ENCODE measurements at regions not wholly inside any gene's neighbourhood (a gene's known extent, or its start where the extent isn't known, plus 50 kb on each side); places are given as distances from the start of the nearest gene placed in this dataset.

- no peak overlapping the region for H3K27ac ChIP-seq (ENCODE audit: low read depth in 1 of 2, low read length in 1 of 2)
- peaks cover 0 to 16% (median 5%) of the 10 kb centered on the region in 4 donors for H3K9me3 ChIP-seq (ENCODE audit: control insufficient read depth in 4 of 4, insufficient read depth in 3 of 4, low read length in 3 of 4)
These were observed 474.2 kb upstream of the GRID2 start for GRCh38 chr4:91829531-91829930.

DNA sequence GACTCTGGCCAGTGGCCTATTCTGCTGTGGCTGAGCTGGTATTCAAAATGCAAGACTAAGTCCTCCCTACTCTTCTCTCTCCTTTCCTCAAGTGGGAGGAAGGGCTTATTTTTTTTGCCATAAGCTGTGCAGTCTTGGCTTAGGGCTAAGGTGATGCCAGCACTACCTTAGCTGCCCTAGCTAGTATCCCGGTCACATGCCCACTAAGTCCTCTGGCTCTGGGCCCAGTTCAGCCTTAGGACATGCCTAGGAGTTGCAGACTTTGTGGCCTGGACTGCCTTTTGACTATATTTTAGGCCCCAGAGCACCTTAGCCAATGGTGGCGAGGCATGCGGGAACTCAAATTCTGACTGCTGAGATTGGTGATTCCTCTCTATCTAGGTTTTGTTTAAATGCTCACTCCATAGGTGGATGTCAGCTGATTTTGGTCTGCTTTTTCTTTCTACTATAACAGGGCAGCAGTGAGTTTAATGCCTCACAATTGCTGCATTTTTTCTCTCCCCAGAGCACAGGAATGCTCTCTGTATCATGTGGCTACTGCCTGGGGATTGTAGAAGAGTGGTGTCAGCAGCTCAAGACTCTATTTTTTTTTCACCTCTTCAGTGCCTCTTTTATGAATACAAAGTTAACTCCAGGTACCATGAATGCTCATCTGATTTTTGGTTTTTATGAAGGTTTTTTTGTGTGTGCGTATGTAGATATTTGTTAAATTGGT, 472.9 kb upstream of the GRID2 start:
- Histone ChIP-seq H3K36me3 (ENCODE audit: control insufficient read depth in 4 of 4, insufficient read depth in 4 of 4, low read length in 4 of 4) (no peaks in the 10 kb centered on the region), H3K4me1 (ENCODE audit: control insufficient read depth in 5 of 5, insufficient read depth in 5 of 5, low read length in 5 of 5) (no peaks in the 10 kb centered on the region), H3K4me3 (no peak overlapping the region), H3K9ac (ENCODE audit: insufficient read depth in 1 of 2, low read length in 2 of 2) (no peak overlapping the region), H3K27me3 (ENCODE audit: control insufficient read depth in 3 of 3, insufficient read depth in 3 of 3, low read length in 2 of 3) (no peaks in the 10 kb centered on the region), H3K9me3 (ENCODE audit: control insufficient read depth in 4 of 4, insufficient read depth in 3 of 4, low read length in 3 of 4) (peaks cover 0 to 12% (median 5%) of the 10 kb centered on the region in 4 donors), H3K27ac (ENCODE audit: low read depth in 1 of 2, low read length in 1 of 2) (no peak overlapping the region)
- no peak for TF ChIP-seq CTCF (IDR thresholded peaks at IDR 0.05; ENCODE audit: control extremely low read depth, extremely low read depth)
- WGBS, 2 donors = 88 to 97% methylated on average over 4 of the region's 4 CpGs
- ATAC-seq (ENCODE audit: insufficient read depth, low FRiP score) = no peak
- no peak for DNase-seq

More at GRCh38 chr4:91829531-91829930, 474.2 kb upstream of the GRID2 start:
- ATAC-seq (ENCODE audit: insufficient read depth, low FRiP score) (no peak), DNase-seq (no peak)
- no peak for TF ChIP-seq CTCF (IDR thresholded peaks at IDR 0.05; ENCODE audit: control extremely low read depth, extremely low read depth)
- no peak overlapping the region for H3K9ac ChIP-seq (ENCODE audit: insufficient read depth in 1 of 2, low read length in 2 of 2)
- H3K4me1 ChIP-seq (ENCODE audit: control insufficient read depth in 5 of 5, insufficient read depth in 5 of 5, low read length in 5 of 5) = no peaks in the 10 kb centered on the region
- no peaks in the 10 kb centered on the region for H3K27me3 ChIP-seq (ENCODE audit: control insufficient read depth in 3 of 3, insufficient read depth in 3 of 3, low read length in 2 of 3)
- 93 to 96% methylated on average over 1 of the region's 1 CpG for WGBS, 2 donors
- H3K36me3 ChIP-seq (ENCODE audit: control insufficient read depth in 4 of 4, insufficient read depth in 4 of 4, low read length in 4 of 4) = no peaks in the 10 kb centered on the region
- H3K4me3 ChIP-seq = no peak overlapping the region

- TF ChIP-seq CTCF (IDR thresholded peaks at IDR 0.05; ENCODE audit: control extremely low read depth, extremely low read depth) = no peak
- H3K36me3 ChIP-seq (ENCODE audit: control insufficient read depth in 4 of 4, insufficient read depth in 4 of 4, low read length in 4 of 4) = no peaks in the 10 kb centered on the region
- no peaks in the 10 kb centered on the region for H3K27me3 ChIP-seq (ENCODE audit: control insufficient read depth in 3 of 3, insufficient read depth in 3 of 3, low read length in 2 of 3)
- DNase-seq (no peak), ATAC-seq (ENCODE audit: insufficient read depth, low FRiP score) (no peak)
- 73 to 78% methylated on average over 1 of the region's 1 CpG for WGBS, 2 donors
- H3K9me3 ChIP-seq (ENCODE audit: control insufficient read depth in 4 of 4, insufficient read depth in 3 of 4, low read length in 3 of 4) = peaks cover 0 to 5% (median 3%) of the 10 kb centered on the region in 4 donors
- H3K9ac ChIP-seq (ENCODE audit: insufficient read depth in 1 of 2, low read length in 2 of 2) = no peak overlapping the region
- no peaks in the 10 kb centered on the region for H3K4me1 ChIP-seq (ENCODE audit: control insufficient read depth in 5 of 5, insufficient read depth in 5 of 5, low read length in 5 of 5)
- no peak overlapping the region for H3K27ac ChIP-seq (ENCODE audit: low read depth in 1 of 2, low read length in 1 of 2)
- no peak overlapping the region for H3K4me3 ChIP-seq
These were observed 466.1 kb upstream of the GRID2 start for GRCh38 chr4:91837608-91838029.
